ENCODE measurements at regions not wholly inside any gene's neighbourhood (a gene's known extent, or its start where the extent isn't known, plus 50 kb on each side); places are given as distances from the start of the nearest gene placed in this dataset.

DNA sequence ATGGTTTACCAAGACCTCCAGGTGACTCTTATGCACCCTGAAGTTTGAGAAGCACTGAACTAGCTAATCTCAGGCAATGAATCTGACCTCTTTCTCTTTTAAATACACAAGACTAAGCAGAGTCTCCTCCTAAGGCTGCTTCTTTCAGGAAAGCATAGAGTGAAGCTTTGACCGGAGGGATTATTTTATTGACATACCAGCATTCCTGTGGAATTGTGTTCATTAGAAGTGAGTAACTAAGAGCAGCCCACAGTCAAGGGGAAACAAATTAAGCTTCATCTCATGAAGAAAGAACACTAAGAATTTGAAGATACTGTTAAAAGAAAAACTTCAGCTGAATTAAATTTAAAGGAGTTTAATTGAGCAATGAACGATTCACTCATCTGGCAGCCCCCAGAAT, 963.5 kb downstream of the NTRK3 start:
- TF ChIP-seq EZH2 (IDR thresholded peaks at IDR 0.05) = no peak
- no peak for TF ChIP-seq POLR2AphosphoS5 (IDR thresholded peaks at IDR 0.05; ENCODE audit: borderline replicate concordance, low read depth, low read length)
